ENCODE measurements at regions not wholly inside any gene's neighbourhood (a gene's known extent, or its start where the extent isn't known, plus 50 kb on each side); places are given as distances from the start of the nearest gene placed in this dataset.

DNA sequence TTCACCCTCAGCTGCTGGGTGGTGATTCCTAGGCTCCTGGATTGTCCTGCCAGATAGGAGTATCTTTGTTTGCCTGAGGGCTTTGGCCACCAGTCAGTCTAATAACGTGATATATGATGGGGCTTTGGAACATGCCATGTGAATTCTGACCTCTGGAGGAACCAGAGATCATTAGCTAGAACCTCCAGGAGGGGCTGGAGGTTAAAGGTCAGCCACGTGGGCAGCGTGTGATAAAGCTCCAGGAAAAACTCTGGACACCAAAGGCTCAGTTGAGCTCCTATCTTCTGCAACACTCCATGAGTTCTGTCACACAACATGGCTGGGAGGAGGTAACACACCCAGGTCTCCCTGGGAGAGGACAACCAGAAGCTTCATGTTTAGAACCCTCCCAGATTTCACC lies 251.1 kb downstream of the DAD1 start:
- TF ChIP-seq GATA3 (IDR thresholded peaks at IDR 0.05; ENCODE audit: low read depth, low read length), result no peak
- no peak for TF ChIP-seq GATA2 (IDR thresholded peaks at IDR 0.05; ENCODE audit: low read depth, low read length)
